ENCODE measurements at regions not wholly inside any gene's neighbourhood (a gene's known extent, or its start where the extent isn't known, plus 50 kb on each side); places are given as distances from the start of the nearest gene placed in this dataset.

- POLR2A ChIA-PET (ENCODE audit: partially characterized antibody), result no interaction called here
- Histone ChIP-seq H3K79me1 (ENCODE audit: low read depth, low read length) (no peaks in the 10 kb centered on the region), H3K56ac (replicated peaks; ENCODE audit: insufficient read length, low read depth, low read length) (no peak overlapping the region), H2BK15ac (ENCODE audit: low read length) (no peak overlapping the region), H2BK120ac (replicated peaks; ENCODE audit: low read depth, low read length) (no peak overlapping the region), H3K4me1 (replicated peaks in 1 of 4; ENCODE audit: control insufficient read depth in 3 of 4, insufficient read depth in 4 of 4, low read length in 3 of 4) (no peaks in the 10 kb centered on the region), H3K14ac (ENCODE audit: insufficient read length) (no peak overlapping the region), H3K23ac (ENCODE audit: insufficient read length) (no peak overlapping the region), H3K18ac (ENCODE audit: extremely low read depth, low read length) (no peak overlapping the region), H3K79me2 (ENCODE audit: control insufficient read depth in 1 of 2, insufficient read depth in 2 of 2, low read length in 2 of 2) (no peaks in the 10 kb centered on the region), H2BK12ac (ENCODE audit: low read depth, low read length) (no peak overlapping the region), H3K9ac (replicated peaks in 1 of 4; ENCODE audit: extremely low read depth in 1 of 4, low read depth in 3 of 4, low read length in 3 of 4) (no peak overlapping the region), H3K27ac (ENCODE audit: low read depth, low read length) (no peak overlapping the region), H3K9me3 (ENCODE audit: insufficient read depth in 2 of 2, low read depth in 1 of 2, low read length in 1 of 2) (no peaks in the 10 kb centered on the region), H4K5ac (ENCODE audit: insufficient read length, low read depth, low read length) (no peak overlapping the region), H3K36me3 (ENCODE audit: control insufficient read depth in 2 of 4, insufficient read depth in 4 of 4, low read length in 3 of 4) (no peaks in the 10 kb centered on the region), H3K4ac (replicated peaks; ENCODE audit: insufficient read length, low read depth, low read length) (no peak overlapping the region), H3K23me2 (ENCODE audit: low read depth, low read length) (no peaks in the 10 kb centered on the region), H3K27me3 (replicated peaks in 1 of 4; ENCODE audit: control insufficient read depth in 3 of 4, extremely low read depth in 1 of 4, insufficient read depth in 3 of 4, low read length in 3 of 4) (no peaks in the 10 kb centered on the region), H2BK20ac (ENCODE audit: low read length) (no peak overlapping the region), H4K20me1 (replicated peaks in 1 of 2; ENCODE audit: control insufficient read depth in 1 of 2, insufficient read depth in 2 of 2, low read length in 2 of 2) (no peaks in the 10 kb centered on the region), H4K8ac (ENCODE audit: extremely low read depth, insufficient read depth, low read length) (no peak overlapping the region), H4K91ac (replicated peaks; ENCODE audit: insufficient read length, low read length) (no peak overlapping the region), H3K4me3 (ENCODE audit: extremely low read depth in 1 of 4, insufficient read depth in 2 of 4, low read depth in 3 of 4, low read length in 4 of 4) (no peak overlapping the region), H2AFZ (ENCODE audit: low read length) (no peak overlapping the region), H3K4me2 (ENCODE audit: insufficient read depth in 1 of 2, low read depth in 2 of 2, low read length in 2 of 2) (no peak overlapping the region), H2BK5ac (ENCODE audit: low read depth, low read length) (no peak overlapping the region), H2AK5ac (ENCODE audit: low read depth, low read length) (no peak overlapping the region)
- FAIRE-seq (no peak), DNase-seq (ENCODE audit: low read depth in 1 of 2, low spot score in 2 of 2) (no peak)
- WGBS, 2 experiments (ENCODE audit: extremely low coverage in 1 of 2, insufficient coverage in 1 of 2, insufficient read length in 1 of 2, insufficient replicate concordance in 2 of 2, low coverage in 1 of 2, low lambda C conversion rate in 2 of 2, missing lambda C conversion rate in 1 of 2), result 88% methylated on average over 3 of the region's 3 CpGs; no CpG with 5 or more reads in 1 of the 2 experiments
- CTCF ChIA-PET (ENCODE audit: partially characterized antibody), result interaction anchor here (1.0 kb wide), 1 partner anchor 181 kb away, joined by 3 read pairs; no protein-coding TSS in a partner anchor
- TF ChIP-seq MAFK (IDR thresholded peaks at IDR 0.05; ENCODE audit: low read depth, low read length) (no peak), MAX (IDR thresholded peaks at IDR 0.05) (no peak), KDM1A (IDR thresholded peaks at IDR 0.05; ENCODE audit: borderline replicate concordance, low read length) (no peak), POU5F1 (IDR thresholded peaks at IDR 0.05; ENCODE audit: low read depth, low read length) (no peak), KDM5A (IDR thresholded peaks at IDR 0.05; ENCODE audit: low read length) (no peak), NRF1 (IDR thresholded peaks at IDR 0.05; ENCODE audit: low read depth, low read length) (no peak), TAF1 (IDR thresholded peaks at IDR 0.05; ENCODE audit: low read depth, low read length) (no peak), GABPA (IDR thresholded peaks at IDR 0.05; ENCODE audit: borderline replicate concordance, insufficient read depth, low read length) (no peak), SRF (IDR thresholded peaks at IDR 0.05; ENCODE audit: low read depth, low read length) (no peak), TBP (IDR thresholded peaks at IDR 0.05; ENCODE audit: low read depth, low read length) (no peak), SIX5 (IDR thresholded peaks at IDR 0.05; ENCODE audit: low read depth, low read length) (no peak), CTBP2 (IDR thresholded peaks at IDR 0.05; ENCODE audit: borderline replicate concordance, insufficient read depth, insufficient read length, low read length) (no peak), FOSL1 (IDR thresholded peaks at IDR 0.05; ENCODE audit: insufficient read depth, low read depth, low read length) (no peak), NANOG (IDR thresholded peaks at IDR 0.05; ENCODE audit: insufficient read depth, low read depth, low read length, poor library complexity, severe bottlenecking) (no peak), GTF2F1 (IDR thresholded peaks at IDR 0.05; ENCODE audit: borderline replicate concordance, low read depth, low read length) (no peak), BRCA1 (IDR thresholded peaks at IDR 0.05; ENCODE audit: low read depth, low read length) (no peak)
Measured at GRCh38 chr11:87903345-87903744, 271.9 kb downstream of the RAB38 start.
